ENCODE measurements at regions not wholly inside any gene's neighbourhood (a gene's known extent, or its start where the extent isn't known, plus 50 kb on each side); places are given as distances from the start of the nearest gene placed in this dataset.
A peak's percentile ranks its signal among the peaks of the same experiment; 100 is the strongest.
"Not testable (repeated sequence)": the region's sequence is repeated elsewhere in the genome, so short reads cannot be mapped to it uniquely, and the experiment has no call there.

GRCh38 chr7:51601461-51601860 lies 284.9 kb upstream of the COBL start:
- no peak overlapping the region for H3K27ac ChIP-seq (ENCODE audit: extremely low read depth, low read depth, low read length)
- H3K36me3 ChIP-seq (ENCODE audit: control insufficient read depth in 2 of 2, insufficient read depth in 1 of 2, low read length in 2 of 2), result no peaks in the 10 kb centered on the region
- POLR2A ChIA-PET, result no interaction called here
- TF ChIP-seq ZNF184 (tag by site-specific recombination; IDR thresholded peaks at IDR 0.05) (no peak), ZNF48 (tag by site-specific recombination; IDR thresholded peaks at IDR 0.05) (no peak), ZNF2 (tag by site-specific recombination; IDR thresholded peaks at IDR 0.05) (no peak), ZNF585B (tag by site-specific recombination; IDR thresholded peaks at IDR 0.05) (no peak), ZNF76 (tag by site-specific recombination; IDR thresholded peaks at IDR 0.05; ENCODE audit: borderline replicate concordance, low read depth) (no peak), KLF9 (tag by site-specific recombination; IDR thresholded peaks at IDR 0.05; ENCODE audit: low read depth) (no peak)
- TF ChIP-seq, protein P1, sequence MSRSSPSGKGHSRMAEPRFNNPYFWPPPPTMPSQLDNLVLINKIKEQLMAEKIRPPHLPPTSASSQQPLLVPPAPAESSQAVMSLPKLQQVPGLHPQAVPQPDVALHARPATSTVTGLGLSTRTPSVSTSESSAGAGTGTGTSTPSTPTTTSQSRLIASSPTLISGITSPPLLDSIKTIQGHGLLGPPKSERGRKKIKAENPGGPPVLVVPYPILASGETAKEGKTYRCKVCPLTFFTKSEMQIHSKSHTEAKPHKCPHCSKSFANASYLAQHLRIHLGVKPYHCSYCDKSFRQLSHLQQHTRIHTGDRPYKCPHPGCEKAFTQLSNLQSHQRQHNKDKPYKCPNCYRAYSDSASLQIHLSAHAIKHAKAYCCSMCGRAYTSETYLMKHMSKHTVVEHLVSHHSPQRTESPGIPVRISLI (tag by site-specific recombination; IDR thresholded peaks at IDR 0.05), result no peak
- H3K9me3 ChIP-seq (ENCODE audit: control insufficient read depth, insufficient read depth, low read depth, low read length), result no peaks in the 10 kb centered on the region
- CTCF ChIA-PET, result interaction anchor here (1.0 kb wide), 1 partner anchor 567 kb away, joined by 4 read pairs; no protein-coding TSS in a partner anchor
- H3K4me3 ChIP-seq (ENCODE audit: low read depth, low read length), result no peak overlapping the region
- peaks cover 12% of the 10 kb centered on the region for H3K4me1 ChIP-seq (ENCODE audit: control insufficient read depth, insufficient read depth, low read length)

GRCh38 chr7:51599935-51600334 lies 283.3 kb upstream of the COBL start:
- CTCF ChIA-PET, POLR2A ChIA-PET: not testable (repeated sequence)

DNA sequence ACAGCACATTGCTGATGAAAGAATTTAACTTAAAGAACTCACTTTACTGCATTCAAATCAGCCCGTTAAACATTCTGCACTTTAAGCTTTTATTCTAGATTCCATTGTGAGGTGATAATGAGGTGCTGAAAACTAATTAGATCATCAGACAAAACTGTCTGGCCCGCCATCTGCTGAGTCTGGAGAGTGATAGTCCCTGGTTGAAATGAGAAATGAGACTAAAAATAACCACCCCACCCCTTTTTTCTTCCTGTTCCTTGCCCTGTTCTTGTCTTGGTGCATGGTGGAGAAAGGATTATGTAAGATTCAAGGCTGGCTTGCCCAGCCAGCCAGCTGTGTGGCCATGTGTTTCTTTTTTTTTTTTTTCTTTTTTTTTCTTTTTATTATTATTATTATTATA lies 277.0 kb upstream of the COBL start:
- no peak for TF ChIP-seq ZNF211 (tag by site-specific recombination; IDR thresholded peaks at IDR 0.05; ENCODE audit: low read depth)
- no peak for TF ChIP-seq ZNF707 (tag by site-specific recombination; IDR thresholded peaks at IDR 0.05)
- no peak for TF ChIP-seq FEZF1 (tag by site-specific recombination; IDR thresholded peaks at IDR 0.05)
- Histone ChIP-seq H3K27ac (ENCODE audit: extremely low read depth, low read depth, low read length) (no peak overlapping the region), H3K4me1 (ENCODE audit: control insufficient read depth, insufficient read depth, low read length) (0 out of 2 replicates have a peak, but pooled peaks cover 3% of the 10 kb centered on the region), H3K4me3 (ENCODE audit: low read depth, low read length) (no peak overlapping the region), H3K36me3 (ENCODE audit: control insufficient read depth in 2 of 2, insufficient read depth in 1 of 2, low read length in 2 of 2) (no peaks in the 10 kb centered on the region), H3K9me3 (ENCODE audit: control insufficient read depth, insufficient read depth, low read depth, low read length) (no peaks in the 10 kb centered on the region)
- CTCF ChIA-PET, result no interaction called here
- POLR2A ChIA-PET, result no interaction called here

More at GRCh38 chr7:51599935-51600334, 283.3 kb upstream of the COBL start:
- not testable (repeated sequence) for H3K4me1 ChIP-seq (ENCODE audit: control insufficient read depth, insufficient read depth, low read length); H3K4me3 ChIP-seq (ENCODE audit: low read depth, low read length); H3K9me3 ChIP-seq (ENCODE audit: control insufficient read depth, insufficient read depth, low read depth, low read length); H3K36me3 ChIP-seq (ENCODE audit: control insufficient read depth in 2 of 2, insufficient read depth in 1 of 2, low read length in 2 of 2); H3K27ac ChIP-seq (ENCODE audit: extremely low read depth, low read depth, low read length)

DNA sequence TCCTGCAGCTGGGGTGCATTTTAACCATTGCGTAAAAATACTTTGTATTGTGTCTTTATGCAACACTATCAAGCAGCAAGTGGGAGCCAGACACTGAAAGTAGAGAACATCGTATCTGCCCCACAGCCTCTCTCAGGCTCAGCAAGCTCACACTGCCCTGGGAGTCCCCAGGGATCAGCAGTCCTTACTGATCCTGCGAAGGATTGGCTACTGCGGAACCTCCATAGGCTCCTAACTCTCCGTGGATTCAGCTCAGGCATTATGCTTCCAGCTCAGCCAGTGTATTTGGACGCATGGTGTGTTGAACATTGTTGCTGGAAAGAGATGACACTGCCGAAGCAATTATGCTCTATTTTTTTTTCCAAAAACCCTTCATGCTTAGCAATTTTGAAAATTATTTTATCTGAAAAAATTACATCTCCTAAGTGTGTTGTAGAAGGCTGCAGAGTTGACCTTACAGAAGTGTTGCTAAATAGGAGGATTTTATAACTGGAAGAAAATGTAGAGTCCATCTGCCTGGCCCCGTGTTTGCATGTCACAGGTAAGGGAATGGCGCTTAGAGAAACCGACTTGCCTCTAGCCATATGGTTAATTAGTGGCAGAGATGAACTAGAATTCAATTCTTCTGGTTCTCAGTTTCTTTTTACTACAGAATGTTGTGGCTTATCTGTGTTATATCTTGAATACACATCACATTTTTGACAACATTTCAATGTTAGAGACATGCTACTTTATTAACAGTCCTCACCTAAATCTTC lies 276.4 kb upstream of the COBL start:
- POLR2A ChIA-PET, result no interaction called here
- TF ChIP-seq OSR2 (tag by site-specific recombination; IDR thresholded peaks at IDR 0.05) (0 out of 2 replicates have a peak, but pooled peaks have one; percentile 23), ZNF660 (tag by site-specific recombination; IDR thresholded peaks at IDR 0.05) (no peak)
- Histone ChIP-seq H3K27ac (ENCODE audit: extremely low read depth, low read depth, low read length) (no peak overlapping the region), H3K36me3 (ENCODE audit: control insufficient read depth in 2 of 2, insufficient read depth in 1 of 2, low read length in 2 of 2) (no peaks in the 10 kb centered on the region), H3K9me3 (ENCODE audit: control insufficient read depth, insufficient read depth, low read depth, low read length) (no peaks in the 10 kb centered on the region), H3K4me1 (ENCODE audit: control insufficient read depth, insufficient read depth, low read length) (0 out of 2 replicates have a peak, but pooled peaks cover 3% of the 10 kb centered on the region), H3K4me3 (ENCODE audit: low read depth, low read length) (no peak overlapping the region)
- CTCF ChIA-PET, result no interaction called here

DNA sequence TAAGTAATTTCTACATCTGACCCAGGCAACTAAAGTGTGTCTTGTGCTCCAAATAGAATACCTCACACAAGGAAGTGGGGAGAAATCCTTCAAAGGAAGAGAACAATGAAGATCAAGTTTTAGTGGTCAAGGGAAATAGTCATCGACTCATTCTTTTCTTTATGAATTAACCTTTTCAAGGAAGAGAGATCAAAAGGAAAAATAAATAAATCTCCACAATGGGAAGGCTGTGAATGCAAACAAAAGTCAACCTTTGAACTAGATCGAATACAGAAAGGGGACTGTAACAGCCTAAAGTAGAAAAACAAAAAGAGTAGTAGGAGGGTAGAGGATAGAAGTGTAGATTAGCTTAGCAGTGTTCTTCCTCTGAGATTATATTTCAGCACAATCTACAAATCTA lies 274.6 kb upstream of the COBL start:
- Histone ChIP-seq H3K36me3 (ENCODE audit: control insufficient read depth in 2 of 2, insufficient read depth in 1 of 2, low read length in 2 of 2) (no peaks in the 10 kb centered on the region), H3K4me3 (ENCODE audit: low read depth, low read length) (no peak overlapping the region), H3K4me1 (ENCODE audit: control insufficient read depth, insufficient read depth, low read length) (peaks cover 3% of the 10 kb centered on the region; the same call in 1 of the 2 replicates), H3K9me3 (ENCODE audit: control insufficient read depth, insufficient read depth, low read depth, low read length) (no peaks in the 10 kb centered on the region; the same call in 1 of the 2 replicates), H3K27ac (ENCODE audit: extremely low read depth, low read depth, low read length) (no peak overlapping the region)
- ChIA-PET CTCF (interaction anchor here (0.6 kb wide), 1 partner anchor 806 kb away, joined by 4 read pairs; no protein-coding TSS in a partner anchor), POLR2A (no interaction called here)
- no peak for TF ChIP-seq ZNF311 (tag by site-specific recombination; IDR thresholded peaks at IDR 0.05; ENCODE audit: borderline replicate concordance)
- TF ChIP-seq, protein P2, sequence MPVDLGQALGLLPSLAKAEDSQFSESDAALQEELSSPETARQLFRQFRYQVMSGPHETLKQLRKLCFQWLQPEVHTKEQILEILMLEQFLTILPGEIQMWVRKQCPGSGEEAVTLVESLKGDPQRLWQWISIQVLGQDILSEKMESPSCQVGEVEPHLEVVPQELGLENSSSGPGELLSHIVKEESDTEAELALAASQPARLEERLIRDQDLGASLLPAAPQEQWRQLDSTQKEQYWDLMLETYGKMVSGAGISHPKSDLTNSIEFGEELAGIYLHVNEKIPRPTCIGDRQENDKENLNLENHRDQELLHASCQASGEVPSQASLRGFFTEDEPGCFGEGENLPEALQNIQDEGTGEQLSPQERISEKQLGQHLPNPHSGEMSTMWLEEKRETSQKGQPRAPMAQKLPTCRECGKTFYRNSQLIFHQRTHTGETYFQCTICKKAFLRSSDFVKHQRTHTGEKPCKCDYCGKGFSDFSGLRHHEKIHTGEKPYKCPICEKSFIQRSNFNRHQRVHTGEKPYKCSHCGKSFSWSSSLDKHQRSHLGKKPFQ (tag by site-specific recombination; IDR thresholded peaks at IDR 0.05), result no peak
- no peak for TF ChIP-seq ZNF660 (tag by site-specific recombination; IDR thresholded peaks at IDR 0.05)
- TF ChIP-seq ZNF555 (tag by site-specific recombination; conservative IDR thresholded peaks at IDR 0.05), result no peak
- TF ChIP-seq ZBTB6 (tag by site-specific recombination; IDR thresholded peaks at IDR 0.05), result no peak
- no peak for TF ChIP-seq ZNF639 (tag by site-specific recombination; IDR thresholded peaks at IDR 0.05)
- TF ChIP-seq ZFP41 (tag by site-specific recombination; IDR thresholded peaks at IDR 0.05; ENCODE audit: borderline replicate concordance), result no peak
- TF ChIP-seq ZNF561 (tag by site-specific recombination; IDR thresholded peaks at IDR 0.05; ENCODE audit: borderline replicate concordance), result no peak

All from HEK293 (cell line).